IPS DF 19.7 (cell line): ENCODE measurements at regions not wholly inside any gene's neighbourhood (a gene's known extent, or its start where the extent isn't known, plus 50 kb on each side); places are given as distances from the start of the nearest gene placed in this dataset.
"Not testable (repeated sequence)": the region's sequence is repeated elsewhere in the genome, so short reads cannot be mapped to it uniquely, and the experiment has no call there.

Experiments
- DNase-seq: peaks from one replicate; pipeline ENCODE4 v3.0.0-alpha.2; 2013; ENCODE audit warnings: low read depth, low spot score

DNA sequence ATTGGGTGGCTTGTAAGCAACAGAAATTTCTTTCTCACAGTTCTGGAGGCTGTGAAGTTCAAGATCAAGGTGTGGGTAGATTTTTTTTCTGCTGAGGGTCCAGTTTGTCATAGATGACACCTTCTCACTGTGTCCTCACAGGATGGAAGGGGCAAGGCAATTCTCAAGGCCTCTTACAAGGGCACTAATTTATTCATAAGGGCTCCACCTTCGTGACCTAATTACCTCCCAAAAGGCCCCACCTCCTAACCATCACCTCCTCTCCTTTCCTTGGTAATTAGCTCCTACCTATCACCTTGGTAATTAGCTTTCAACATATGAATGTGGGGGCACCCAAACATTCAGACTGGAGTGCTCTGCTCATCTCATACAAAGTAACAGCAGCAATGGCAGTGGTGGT is 92.3 kb upstream of the CD44 start:
- DNase-seq, result no peak

DNA sequence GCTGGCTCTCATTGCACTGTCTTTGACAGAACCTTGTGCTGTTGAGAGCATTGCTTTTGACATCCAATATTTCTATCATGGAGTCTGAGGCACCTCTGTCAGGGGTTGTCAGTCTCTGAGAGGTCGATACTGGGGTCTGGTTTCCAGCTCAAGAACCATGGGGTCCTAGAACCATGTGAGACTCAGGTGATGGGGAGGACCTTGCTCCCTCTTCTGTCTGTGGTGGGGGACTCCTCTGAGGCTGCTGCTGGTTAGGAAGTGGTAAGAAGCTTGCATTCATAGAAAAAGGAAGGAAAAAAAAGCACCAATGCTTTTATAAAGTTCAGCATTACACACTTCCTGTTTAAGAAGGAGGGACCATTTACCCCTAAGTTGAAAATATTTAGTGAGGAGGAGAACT is 91.8 kb upstream of the CD44 start:
- DNase-seq, result no peak

- no peak for DNase-seq
Observed at GRCh38 chr11:35047769-35048168, 91.2 kb upstream of the CD44 start.

- DNase-seq, result not testable (repeated sequence)
Observed at GRCh38 chr11:35048346-35048745, 90.6 kb upstream of the CD44 start.

- DNase-seq, result no peak
Observed at GRCh38 chr11:35049859-35050531, 89.0 kb upstream of the CD44 start.

- no peak for DNase-seq
Observed at GRCh38 chr11:35050541-35050995, 88.4 kb upstream of the CD44 start.

DNA sequence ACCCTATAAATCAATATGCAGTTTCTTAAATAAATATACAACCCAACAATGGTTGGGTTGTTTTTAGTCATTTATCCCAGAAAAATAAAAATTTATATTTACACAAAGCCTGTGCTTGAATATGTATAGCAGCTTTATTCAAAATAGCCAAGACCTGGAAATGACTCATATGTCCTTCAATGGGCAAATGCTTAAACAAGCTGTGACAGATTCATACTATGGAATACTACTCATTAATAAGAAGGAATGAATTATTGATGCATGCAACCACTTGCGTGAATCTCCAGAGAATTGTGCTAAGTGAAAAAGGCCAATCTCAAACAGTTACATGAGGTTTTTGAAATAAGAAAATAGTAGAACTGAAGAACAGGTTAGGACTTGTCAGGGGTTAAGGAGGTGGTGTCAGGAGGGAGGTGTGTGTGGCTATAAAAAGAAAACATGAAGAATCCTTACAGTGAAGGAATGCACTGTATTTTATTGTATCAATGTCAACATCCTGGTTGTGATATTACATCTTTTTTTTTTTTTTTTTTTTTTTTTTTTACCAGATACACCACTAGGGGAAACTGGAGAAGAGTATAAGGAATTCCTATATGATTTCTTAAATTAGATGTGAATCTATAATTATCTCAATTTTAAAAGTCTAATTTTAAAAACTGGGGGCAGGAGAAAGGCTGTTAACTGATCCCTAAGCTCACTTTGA is 82.4 kb upstream of the CD44 start:
- DNase-seq, result no peak

- no peak for DNase-seq
Observed at GRCh38 chr11:35057926-35058668, 80.9 kb upstream of the CD44 start.

GRCh38 chr11:35058669-35059434 is 80.1 kb upstream of the CD44 start:
- DNase-seq, result no peak

- no peak for DNase-seq
Observed at GRCh38 chr11:35061516-35062440, 77.2 kb upstream of the CD44 start.

- DNase-seq, result no peak
Observed at GRCh38 chr11:35063488-35063931, 75.5 kb upstream of the CD44 start.

DNA sequence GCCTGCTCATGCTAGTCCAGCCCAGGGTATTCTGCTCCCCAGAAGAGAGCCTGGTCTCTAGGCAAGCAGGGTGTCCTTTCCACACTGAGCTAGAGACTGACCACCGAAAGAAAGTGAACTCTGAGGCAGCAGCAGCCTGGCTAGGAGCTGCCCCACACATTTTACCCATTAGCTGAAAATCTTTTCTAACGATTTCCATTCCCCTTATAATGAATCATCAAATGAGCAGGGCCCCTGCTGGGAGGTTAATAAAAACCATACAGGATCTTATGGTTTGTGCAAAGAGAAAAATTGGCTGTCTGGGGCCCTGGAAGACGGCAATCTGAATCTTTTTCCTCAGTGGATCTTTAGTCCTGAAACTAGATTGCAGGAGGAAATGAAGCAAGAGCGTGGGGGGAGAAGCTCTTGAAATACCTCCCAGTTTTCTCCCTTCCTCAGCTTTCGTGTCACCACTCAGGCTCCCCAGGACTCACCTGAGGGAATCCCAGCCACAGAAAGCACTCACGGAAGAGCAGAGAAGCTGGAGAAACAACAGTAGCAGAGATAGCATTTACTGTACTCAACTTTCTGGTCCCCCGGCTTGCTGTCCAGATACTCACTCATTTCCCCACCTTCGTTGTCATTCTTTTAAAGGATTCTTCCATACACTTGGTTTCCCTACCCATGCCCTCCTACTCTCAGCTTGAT is 74.7 kb upstream of the CD44 start:
- no peak for DNase-seq

GRCh38 chr11:35065566-35065965 is 73.4 kb upstream of the CD44 start:
- no peak for DNase-seq

DNA sequence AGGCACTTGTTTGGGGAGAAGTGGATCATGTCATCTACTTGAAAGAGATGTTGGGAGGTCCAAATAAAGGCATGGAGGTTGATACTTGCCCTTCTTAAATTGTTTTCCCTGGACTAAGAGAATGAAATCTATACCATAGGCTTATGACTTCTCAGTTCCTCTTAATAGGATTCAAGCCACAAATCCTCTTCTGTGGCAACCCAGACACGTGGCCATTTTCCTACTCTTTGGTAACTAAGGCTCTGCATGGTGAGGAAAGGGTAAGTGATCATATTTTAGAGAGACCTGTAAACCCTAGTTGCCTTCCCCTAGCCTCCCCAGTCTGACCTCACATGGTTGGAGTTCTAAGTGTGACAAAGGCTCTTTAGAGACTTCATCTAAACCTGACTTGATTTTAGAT is 72.9 kb upstream of the CD44 start:
- DNase-seq, result no peak

DNA sequence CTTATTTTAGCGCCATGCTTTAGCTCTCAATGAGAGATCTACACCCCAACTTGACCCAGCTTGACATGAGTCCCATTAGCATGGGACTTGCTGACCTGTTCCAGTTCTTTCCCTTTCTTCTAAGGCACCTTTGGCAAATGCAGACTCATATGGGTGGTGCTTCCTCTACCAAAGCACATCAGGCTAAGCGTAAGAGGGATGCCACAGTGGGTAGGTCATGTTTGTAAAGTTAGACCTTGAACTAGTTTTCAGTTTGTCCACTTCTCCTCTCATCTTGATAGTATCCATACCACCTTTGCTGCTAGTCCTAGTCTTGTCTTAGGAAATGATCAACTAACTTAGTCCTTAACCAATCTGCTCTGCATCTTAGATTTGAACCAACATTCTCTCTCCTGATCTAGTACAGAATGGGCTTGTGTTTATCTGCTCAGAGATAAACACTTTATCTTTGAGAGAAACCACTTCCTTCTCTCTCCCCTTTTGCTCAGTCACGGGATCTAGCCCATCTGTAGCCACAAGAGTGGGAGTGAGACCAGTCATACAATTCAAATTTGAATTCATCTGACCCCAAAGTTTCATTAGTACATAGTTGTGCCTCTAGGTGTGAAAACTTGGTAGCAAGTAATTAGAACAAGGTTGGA is 72.1 kb upstream of the CD44 start:
- DNase-seq, result no peak

DNA sequence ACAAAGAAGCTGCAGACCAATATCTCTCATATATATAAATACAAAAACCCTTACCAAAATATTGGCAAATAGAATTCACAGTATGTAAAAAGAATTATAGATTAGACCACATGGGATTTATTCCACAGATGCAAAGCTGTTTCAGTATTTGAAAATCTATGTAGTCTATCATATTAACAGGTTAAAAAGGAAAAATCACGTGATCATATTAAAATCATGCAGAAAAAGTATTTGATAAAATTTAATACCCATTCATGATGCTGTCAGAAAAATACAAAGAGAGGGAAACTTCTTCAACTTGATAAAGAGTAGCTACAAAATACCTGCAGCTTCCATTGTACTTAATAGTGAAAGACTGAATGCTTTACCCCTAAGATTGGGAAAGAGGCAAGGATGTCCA is 67.2 kb upstream of the CD44 start:
- no peak for DNase-seq

- no peak for DNase-seq
Observed at GRCh38 chr11:35073691-35074419, 65.1 kb upstream of the CD44 start.

DNA sequence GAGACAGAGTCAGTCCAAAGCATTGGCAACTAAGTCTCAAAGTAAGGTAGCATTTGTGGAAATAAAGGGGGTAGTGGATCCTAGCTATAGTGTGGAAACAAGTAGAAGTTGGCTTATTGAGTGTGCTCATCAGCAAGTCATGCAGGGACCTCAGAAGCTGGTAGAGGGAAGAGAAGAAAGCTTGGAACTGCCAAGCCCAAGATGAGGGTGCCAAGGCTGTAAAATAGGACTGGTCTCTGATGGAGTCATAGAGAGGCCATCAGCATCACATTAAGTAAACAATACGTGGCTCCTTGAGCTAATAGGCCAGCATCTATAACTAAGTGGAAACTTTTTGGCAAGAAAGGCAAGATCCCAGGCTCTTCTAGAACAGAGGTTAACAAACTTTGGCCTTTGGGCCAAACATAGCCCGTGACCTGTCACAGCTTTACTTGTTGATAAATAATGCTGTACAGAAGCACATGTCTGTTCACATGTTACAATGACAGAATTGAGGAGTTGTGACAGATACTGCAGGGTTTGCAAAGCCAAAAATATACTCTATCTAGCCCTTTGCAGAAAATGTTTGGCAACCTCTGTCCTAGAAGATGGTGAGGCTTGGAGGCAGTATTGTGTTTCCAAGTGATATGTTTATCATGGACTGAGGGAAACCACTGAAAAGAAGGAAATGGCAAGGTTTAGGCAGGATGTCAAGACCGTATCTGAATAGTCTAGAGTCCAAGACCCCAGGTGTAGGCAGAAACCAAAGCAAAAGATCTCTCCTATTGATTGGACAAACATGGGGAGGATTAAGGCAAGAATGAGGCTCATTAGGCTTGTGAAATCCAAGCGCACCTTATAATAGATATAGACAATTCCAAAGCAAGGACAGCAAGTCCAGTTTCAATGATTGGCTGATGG is 62.5 kb upstream of the CD44 start:
- DNase-seq, result no peak
